HG03045 (cell line): ENCODE measurements at regions not wholly inside any gene's neighbourhood (a gene's known extent, or its start where the extent isn't known, plus 50 kb on each side); places are given as distances from the start of the nearest gene placed in this dataset.

Source experiments
- ATAC-seq: cut with Tn5 transposase; IDR thresholded peaks from one replicate; pipeline ENCODE4 v1.9.1; 2021; ENCODE audit warnings: mild to moderate bottlenecking, moderate library complexity; ENCODE audit not compliant: unreplicated experiment

DNA sequence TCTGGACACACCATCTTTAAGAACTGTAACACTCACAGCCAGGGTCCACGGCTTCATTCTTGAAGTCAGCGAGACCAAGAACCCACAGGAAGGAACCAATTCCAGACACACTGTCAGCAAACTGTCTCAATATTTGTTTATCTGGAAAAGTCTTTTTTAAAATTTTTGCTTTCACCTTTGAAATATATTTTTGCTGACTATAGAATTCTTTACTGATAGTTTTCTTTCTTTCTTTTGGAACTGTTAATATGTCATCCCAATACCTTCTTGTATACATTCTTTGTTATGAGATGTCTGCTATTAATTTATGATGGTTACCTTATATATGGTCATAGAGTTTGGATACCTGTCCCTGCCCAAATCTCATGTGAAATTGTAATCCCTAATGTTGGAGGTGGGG lies 145.1 kb upstream of the IRX4 start:
- ATAC-seq, result no peak

DNA sequence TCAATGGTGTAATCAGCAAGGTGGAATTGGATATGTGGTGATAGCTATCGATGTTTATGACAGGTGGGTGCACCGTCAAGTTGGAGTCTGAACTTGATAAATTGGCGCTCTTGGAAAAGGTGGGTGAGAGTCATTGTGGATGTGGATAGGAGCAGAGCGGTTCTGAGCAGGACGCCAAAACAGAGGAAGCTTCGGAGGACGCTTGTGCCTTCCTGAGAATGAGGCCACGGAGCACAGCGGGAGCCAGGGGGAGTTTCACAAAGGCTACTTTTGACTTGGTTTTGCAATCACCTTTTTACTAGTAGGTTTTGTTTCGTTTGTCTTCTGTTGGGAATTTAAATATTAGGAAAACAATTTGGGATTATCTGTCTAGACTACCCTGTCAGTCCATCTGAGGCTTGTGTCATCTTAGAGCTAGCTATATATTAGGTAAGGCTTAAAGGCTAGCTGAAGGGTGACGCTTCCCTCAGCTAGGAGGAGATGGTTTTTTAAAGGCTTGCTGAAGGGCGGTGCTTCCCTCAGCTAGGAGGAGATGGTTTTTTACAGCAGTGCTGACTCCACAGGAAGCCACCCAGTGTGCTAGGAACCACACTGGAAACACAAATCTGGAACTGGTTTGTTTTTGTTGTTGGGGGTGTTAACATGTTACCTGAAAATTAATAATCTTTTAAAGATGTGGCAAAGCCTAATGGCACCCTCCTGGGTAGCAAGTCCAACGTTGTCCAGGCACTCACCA lies 142.4 kb upstream of the IRX4 start:
- no peak for ATAC-seq

DNA sequence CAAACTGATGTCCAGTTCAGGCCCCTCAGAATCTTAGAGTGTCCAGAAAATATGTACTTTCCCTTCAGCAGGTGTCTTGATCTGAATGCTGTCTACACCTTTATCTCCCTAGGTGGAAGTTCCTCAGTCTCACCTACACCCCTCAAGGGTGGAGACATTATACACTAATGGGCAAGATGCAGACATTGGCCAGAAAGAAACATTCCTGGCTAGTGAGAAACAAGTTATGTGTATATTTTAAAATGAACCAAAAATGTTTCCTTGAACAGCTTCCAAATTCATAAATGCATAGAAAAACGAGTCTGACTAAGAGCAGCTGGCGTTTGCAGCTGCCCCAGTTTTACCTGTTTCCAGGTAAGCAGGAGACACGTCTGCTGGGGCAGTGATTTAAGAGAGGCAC lies 140.5 kb upstream of the IRX4 start:
- no peak for ATAC-seq

DNA sequence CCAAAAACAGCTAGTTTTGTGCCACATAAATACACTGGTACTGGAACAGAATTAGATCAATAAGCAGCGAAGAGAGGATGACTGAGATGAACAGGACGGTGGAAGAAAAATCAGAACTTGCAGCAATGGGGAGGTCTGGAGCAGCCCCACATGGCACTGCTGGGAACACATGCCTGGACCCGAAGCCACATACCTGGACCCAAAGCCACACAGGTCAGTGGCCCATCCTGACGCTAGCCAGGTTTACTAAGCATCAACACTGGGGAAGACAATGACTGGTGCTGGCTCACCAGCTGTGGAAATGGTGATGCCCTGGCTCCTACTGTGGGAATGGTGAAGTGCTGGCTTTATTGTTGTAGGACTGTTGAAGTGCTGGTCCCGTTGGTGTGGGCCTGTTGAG lies 139.7 kb upstream of the IRX4 start:
- ATAC-seq, result no peak

DNA sequence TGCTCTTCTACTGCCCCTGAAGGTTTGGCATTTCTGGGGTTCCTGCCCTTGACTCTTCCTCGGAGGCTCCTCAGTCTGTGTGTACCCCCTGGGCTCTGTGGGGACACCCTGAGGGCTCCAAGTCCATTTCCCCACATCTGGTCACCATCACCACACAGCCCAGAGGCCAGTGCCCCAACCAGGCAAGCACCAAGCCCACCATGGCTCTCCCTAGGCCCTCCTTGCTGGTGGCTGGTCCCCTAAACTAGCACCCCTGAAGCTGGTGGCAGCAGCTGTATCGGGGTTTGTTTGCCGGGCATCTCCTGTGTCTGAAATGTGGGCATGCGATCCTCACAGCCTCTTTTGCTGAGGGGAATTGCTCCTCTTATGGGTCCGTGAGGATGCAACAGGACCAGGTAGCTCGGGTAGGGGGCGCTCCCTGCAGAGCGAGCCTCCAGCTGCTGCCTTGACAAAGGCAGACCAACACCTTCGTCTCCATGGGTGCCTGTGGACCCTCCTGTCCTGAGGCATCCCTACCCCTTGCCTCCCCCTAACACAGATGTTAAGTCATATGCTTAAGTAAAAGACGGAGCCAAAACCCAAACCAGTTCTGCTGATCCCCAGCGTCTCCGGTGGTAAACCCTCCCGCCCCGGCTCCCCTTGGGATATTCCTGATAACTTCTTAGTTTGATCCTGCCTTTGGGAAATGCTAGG lies 138.9 kb upstream of the IRX4 start:
- ATAC-seq, result no peak

DNA sequence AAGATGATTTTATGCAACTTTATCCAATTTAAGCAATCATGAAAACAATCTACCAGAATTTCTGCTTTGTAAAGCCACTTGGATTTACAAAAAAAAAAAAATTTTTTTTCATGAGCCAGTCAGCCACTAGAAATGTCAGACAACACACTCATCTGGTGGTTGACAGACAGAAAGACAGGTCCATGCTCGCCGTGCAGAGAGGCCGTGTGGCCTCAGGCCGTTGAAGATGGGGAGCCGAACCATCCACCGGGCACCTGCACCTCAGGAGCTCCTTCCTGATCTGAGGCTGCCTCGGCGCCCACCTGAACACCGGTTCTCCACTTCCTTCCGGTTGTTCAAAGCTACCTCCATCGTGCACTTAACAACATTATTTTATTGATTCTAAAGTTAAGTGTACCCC lies 138.0 kb upstream of the IRX4 start:
- ATAC-seq, result no peak

DNA sequence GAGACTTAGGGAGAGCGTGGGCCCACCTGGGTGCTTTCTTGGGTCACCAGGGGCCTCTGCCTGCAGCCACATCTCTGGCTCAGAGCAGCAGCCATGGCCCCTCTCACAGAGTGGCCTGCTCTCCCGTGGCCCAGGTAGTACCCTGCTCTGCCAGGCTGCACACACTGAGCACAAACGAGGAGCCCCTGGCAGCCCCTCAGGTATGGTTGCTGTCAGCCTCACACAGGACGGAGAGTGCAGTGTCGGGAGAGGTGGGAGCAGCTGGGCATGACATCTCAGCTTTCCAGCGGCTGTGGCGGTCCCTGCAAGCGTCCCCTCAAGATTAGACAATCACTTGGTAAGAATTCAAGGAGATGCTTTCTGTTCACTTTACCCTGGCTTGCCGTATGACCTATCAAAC lies 137.0 kb upstream of the IRX4 start:
- no peak for ATAC-seq

DNA sequence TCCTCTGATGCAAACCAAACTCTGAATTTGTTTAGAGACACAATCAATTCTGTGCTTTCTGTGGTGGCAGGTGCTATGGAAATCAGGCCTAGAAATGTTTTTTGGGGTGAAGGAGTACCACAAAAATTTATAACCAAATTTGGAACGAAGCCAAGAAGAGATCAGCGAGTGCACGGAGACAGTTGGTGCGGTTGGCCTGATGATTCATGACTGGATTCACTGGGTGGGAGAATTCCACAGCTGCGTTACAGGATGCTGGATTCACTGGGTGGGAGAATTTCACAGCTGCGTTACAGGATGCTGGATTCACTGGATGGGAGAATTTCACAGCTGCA lies 135.6 kb upstream of the IRX4 start:
- ATAC-seq, result no peak

DNA sequence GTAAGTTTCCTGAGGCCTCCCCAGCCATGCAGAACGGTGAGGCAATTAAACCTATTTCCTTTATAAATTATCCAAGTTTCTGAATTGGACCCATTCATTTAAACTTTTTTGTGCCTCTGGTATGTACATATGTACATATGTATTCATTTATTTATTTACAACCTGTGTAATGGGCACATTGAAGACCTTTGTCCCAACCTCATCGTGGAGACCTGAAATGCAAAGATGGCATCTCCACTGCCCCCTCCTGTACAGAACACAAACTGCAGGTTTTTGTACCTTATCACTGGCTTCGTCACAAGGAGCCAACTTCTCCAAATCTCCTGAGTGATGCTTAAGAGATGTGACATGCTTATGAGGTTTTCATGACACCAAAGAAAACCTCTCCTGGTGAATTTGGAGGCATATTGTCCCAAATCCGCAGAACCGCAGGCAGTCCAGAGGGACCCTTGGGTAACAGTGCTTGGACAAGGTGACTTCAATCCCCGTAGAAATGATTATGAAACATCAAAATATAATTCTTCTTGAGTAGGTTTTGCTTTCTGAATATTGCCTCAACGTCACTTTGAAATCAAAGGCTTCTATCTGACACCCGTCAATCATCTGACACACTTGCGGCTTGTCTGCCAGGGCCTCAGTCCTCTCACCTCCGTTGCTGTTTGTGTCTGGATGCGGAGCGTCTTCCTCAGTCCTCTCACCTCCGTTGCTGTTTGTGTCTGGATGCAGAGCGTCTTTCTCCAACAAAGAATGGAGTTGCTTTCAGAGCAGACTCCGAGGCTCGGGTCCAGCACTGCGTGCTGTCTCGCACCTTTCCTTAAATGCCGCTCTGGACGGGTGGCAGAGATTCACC lies 135.0 kb upstream of the IRX4 start:
- no peak for ATAC-seq

DNA sequence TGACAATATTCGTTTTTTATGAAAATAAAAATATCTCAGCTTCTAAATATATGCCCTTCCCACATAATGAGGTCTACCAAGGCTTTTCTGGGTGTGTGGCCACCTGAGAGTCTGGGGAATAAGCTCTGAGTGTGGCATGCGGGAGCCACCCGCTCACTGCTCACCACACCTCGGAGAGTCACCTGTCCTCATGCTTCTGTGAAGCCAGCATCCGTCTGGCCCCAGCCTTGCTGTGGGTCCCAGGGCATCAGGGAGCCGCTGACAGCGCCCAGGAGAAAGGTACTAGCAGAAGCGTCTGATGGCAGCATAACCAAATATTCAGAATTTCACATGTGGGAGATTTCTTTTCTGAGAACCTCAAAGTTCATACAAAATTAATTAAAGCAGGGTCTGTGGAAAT lies 133.2 kb upstream of the IRX4 start:
- ATAC-seq, result no peak

DNA sequence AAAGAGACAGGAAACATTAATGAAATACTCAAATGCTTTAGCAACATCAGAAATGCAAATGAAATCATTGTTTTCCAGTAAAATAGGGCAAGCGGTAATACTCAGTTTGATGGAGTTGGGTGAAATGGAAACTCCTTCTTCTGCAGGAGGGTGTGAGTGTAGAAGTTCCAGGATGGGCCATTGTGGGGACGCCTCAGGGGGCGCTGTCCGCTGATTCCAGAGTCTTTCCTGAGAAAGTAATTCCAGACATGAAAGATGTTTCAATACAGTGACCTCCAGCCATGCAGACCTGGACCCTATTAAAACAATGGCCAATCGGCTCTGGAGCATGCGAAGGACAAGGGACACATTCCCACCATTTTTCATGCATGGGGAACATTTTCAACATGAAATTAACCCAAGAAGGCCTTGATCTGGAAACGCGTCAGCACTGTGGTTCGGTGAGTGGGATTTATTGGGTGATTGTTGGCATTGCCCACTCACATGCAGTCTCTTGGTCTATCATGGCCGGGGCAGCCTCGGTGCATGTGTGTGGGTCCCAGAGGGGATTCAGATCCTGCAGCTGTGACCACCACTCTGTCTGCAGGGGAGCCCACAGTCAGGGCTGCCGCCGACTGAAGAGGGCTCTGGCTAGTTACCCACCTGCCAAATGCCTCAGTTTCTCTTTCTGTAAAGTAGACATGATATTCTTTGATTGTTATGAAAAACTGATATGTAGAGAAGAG lies 132.6 kb upstream of the IRX4 start:
- ATAC-seq, result no peak

DNA sequence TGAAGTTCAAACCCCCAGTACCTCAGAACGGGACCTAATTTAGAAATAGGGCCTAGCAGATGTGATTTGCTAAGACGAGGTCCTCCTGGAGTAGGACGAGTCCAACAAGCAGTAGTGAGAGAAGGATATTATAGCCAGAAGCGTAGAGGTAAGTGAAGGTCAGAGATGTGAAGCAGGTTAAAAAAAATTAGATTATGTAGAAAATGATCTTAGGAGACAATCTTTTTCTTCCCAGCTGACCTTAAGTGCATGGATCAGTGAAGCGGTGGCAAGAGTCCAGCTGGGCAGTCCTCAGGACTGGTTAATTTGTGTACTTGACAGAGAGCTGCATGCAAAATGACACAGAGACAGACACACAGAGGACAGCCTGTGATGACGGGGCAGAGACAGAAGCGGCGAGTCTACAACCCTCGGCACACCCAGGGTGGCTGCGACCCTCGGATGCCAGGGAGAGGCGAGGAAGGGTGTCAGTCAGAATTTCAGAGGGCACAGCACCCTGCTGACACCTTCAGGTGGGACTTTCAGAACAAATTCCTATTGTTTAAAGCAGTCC lies 131.4 kb upstream of the IRX4 start:
- ATAC-seq, result no peak

DNA sequence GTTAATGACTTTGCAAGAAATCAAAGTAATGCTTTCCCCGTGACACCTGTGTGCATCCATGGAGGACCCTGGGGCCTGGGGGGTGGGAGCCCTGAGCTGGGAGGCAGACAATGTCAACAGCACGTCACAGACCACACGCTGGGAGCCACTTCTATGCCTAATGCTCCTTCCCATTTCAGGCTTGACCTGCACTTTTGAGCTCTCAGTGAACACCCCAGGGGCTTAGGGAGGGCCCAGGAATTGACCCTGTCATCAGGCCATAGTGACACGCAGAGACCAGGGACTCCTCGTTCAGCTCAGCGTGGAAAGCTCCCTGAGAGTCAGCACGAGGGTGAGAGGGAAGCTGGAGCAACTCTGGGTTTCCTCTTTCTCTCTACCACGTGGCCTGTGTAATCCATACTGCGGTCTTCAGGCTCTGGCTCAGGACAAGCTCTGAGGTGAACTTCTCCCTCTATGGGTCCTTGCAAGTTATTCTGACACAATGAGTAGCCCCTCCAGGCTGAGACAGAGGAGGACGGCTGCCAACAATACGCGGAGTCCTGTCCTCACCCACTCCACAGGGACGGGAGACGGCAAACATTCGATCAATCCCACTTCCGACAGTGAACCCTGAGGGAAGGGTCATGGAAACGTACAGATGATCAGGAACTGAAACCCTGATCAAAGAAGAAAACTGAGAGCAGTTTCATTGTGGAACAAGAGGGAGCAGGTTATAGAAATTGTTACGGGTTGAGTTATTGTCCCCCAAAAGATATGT lies 130.8 kb upstream of the IRX4 start:
- ATAC-seq, result no peak

DNA sequence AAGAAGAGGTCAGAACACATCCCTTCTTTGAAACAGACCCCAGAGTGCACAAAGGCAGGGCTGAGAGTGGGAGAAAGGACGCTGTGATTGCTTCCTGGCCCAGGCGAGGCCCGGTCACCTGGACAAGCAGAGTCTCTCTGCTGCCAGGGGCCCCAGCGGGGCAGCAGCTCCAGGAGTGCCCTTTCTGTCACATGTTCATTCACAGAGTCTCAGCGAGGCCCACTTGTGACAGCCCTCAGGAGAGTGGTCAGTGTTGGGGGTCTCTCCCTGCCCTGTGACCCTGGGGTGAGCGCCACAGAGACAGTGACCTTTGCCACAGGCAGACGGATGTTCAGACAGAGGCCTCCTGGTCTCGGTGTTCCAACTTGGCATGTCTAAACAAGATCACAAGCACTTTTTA lies 130.2 kb upstream of the IRX4 start:
- ATAC-seq, result no peak

DNA sequence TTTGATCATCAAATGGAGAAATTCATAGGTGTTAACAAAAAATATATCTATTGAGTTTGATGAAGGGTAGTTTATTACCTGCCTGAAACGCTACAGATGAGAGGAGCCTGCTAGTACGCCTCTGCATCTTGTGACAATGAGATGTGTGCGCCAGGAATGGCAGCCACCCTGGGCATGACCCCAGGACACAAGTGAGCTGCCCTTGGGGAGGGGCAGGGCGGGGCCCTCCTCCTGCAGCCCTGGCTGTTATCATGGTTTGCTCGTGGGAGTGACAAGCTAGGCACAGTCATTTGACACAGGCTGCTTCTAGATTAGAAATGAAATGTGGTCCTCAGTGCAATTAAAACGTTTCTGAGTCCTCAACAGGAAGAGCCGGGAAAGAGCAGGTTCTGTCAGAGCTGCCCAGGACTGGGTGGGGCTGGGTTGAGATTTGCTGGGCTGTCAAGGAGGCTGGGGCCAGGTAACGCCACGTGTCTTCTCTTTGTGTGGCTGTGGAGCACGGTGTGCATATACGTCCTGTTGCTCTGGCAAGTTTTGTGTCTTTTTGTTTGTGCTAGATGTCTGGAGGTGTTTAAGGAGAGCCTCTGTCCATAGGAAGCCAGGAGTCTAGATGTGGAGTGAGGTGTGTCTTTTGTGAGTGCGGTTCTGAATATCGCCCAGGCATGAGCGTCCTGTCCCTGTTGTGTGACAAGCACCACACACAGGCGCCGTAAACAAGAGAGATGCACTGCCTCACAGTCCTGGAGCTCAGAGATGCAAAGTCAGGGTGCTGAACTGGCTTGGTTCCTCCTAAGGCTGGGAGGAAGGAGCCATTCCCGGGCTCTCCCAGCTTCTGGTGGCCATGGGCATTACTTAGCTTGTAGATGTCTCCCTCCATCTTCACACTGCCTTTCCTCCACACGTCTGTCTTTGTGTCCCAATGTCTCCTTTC lies 129.0 kb upstream of the IRX4 start:
- ATAC-seq, result no peak

DNA sequence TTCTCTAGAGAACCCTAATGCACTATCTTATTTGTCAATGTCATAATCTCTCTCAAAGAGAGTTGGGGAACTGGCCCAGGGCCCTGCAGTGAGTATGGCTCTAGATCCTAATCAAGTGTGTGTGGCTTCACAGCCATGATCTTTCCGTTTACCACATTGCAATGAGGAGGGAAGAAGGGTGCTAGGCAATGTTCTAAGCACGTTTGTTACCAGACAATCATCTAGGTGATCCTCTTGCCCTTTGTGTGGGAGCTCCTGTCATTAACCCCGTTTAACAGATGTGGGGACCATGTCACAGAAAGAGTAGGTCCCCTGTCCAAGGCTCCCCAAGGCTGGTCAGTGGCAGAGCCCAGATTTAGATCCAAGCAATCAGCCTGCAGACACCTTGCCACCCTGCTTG lies 128.2 kb upstream of the IRX4 start:
- no peak for ATAC-seq

DNA sequence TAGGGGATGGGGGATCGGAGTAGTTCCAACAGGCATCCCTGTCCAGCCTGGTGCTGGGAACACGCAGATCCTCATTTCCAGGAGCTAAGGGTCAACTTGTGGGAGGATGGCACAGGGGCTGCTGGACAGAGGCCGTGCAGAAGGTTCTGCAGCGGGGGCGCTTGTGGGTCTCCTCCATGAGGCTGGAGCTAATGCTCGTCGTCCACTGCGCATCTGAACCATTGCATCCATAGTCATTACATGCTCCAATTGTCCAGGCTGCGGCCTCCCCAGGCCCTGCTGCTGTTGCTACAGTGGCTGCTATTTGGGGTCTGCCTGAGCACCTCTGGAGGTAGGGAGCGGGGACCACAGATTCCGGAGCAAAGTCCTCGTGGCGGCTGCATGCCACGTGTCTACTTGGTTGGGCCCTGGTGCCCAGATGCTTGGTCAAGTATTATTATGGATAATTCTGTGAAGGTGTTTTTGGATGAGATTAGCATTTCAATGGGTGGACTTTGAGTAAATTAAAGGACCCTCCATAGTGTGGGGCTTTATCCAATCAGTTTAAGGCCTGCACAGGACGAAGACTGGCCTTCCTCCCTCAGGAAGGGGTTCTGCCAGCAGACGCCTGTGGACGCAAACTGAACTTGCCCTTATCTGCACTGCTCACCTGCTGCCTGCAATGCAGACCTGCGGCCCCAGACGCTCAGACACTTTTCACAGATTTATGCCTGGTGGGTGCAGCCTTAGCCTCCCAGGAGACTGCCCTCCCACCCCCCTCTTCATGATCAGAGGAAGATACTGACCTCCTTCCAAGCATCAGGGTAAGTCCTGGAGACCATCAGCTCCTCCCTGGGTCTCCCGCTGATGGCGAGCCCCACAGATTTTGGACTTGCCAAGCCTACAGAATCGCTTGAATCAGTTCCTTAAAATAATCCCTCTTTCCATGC lies 127.5 kb upstream of the IRX4 start:
- no peak for ATAC-seq
